ENCODE measurements at regions not wholly inside any gene's neighbourhood (a gene's known extent, or its start where the extent isn't known, plus 50 kb on each side); places are given as distances from the start of the nearest gene placed in this dataset.

GRCh38 chr11:26278354-26278753 is 53.6 kb upstream of the ANO3 start:
- Histone ChIP-seq H3K27ac (ENCODE audit: low read depth, low read length) (no peak overlapping the region), H3K9ac (ENCODE audit: low read depth, low read length) (no peak overlapping the region), H3K36me3 (ENCODE audit: insufficient read depth, low read length) (no peaks in the 10 kb centered on the region), H3K4me1 (ENCODE audit: insufficient read depth, low read length) (peaks cover 7% of the 10 kb centered on the region; the same call in 1 of the 2 replicates), H3K4me3 (ENCODE audit: low read length) (no peak overlapping the region), H3K9me3 (ENCODE audit: insufficient read depth, low read depth, low read length) (no peaks in the 10 kb centered on the region), H3K27me3 (ENCODE audit: insufficient read depth, low read length) (no peaks in the 10 kb centered on the region)
- 31% methylated on average over 1 of the region's 1 CpG for WGBS

Data from HUES64 (cell line).